Esophagus muscularis mucosa (tissue), 4 donors: ENCODE measurements at regions not wholly inside any gene's neighbourhood (a gene's known extent, or its start where the extent isn't known, plus 50 kb on each side); places are given as distances from the start of the nearest gene placed in this dataset.

Experiments used
- DNase-seq: peaks from one replicate; pipeline ENCODE4 v3.0.0-alpha.2; 2017; ENCODE audit errors: extremely low spot score
- H3K27ac ChIP-seq, 4 donors: fragments of 200-600 bp; sonication (generic); replicated peaks in 1 of 4; 1 replicate in 3 of 4; 2 replicates in 1 of 4; pipeline ENCODE4 v1.5.1; 2016 to 2019; ENCODE audit warnings: mild to moderate bottlenecking in 1 of 4
- H3K27me3 ChIP-seq, 4 donors: fragments of 200-600 bp; sonication (generic); one replicate each; pipeline versions ENCODE4 v1.5.1 to v1.6.0; 2016 to 2019
- H3K36me3 ChIP-seq, 4 donors: fragments of 200-600 bp; sonication (generic); one replicate each; pipeline ENCODE4 v1.5.1; 2016 to 2019
- H3K4me1 ChIP-seq, 4 donors: fragments of 200-600 bp; sonication (generic); one replicate each; pipeline ENCODE4 v1.5.1; 2016 to 2019
- H3K4me3 ChIP-seq, 4 donors: fragments of 200-600 bp; sonication (generic); 1 replicate in 2 of 4; 2 replicates in 2 of 4; pipeline ENCODE4 v1.5.1; 2016 to 2019; ENCODE audit warnings: mild to moderate bottlenecking in 4 of 4, moderate library complexity in 1 of 4
- H3K9me3 ChIP-seq, 4 donors: fragments of 200-600 bp; sonication (generic); 1 replicate in 3 of 4; 2 replicates in 1 of 4; pipeline ENCODE4 v1.5.1; 2016 to 2019
- CTCF ChIP-seq, 3 experiments: fragments of 200-600 bp in 2 of 3; fragments of 450-650 bp in 1 of 3; sonication (generic) in 2 of 3; IDR thresholded peaks; one replicate each; pipeline ENCODE4 v1.5.1; 2017 to 2019; ENCODE audit warnings: antibody characterized with exemption in 3 of 3, mild to moderate bottlenecking in 2 of 3, moderate library complexity in 1 of 3
- EP300 ChIP-seq: sonication (generic); formaldehyde crosslinking; IDR thresholded peaks from one replicate; pipeline ENCODE4 v1.6.1; 2017; ENCODE audit warnings: antibody characterized with exemption
- POLR2A ChIP-seq: fragments of 450-650 bp; IDR thresholded peaks from one replicate; pipeline ENCODE4 v1.6.1; 2017; ENCODE audit warnings: antibody characterized with exemption, moderate library complexity, mild to moderate bottlenecking, low read depth
- POLR2AphosphoS5 ChIP-seq, 2 donors: sonication (generic); formaldehyde crosslinking; IDR thresholded peaks; one replicate each; pipeline ENCODE4 v1.6.1; 2017; ENCODE audit warnings: antibody characterized with exemption in 2 of 2
- WGBS: methylation state at CpG from one replicate; pipeline ENCODE4 v1.1.5; 2018; 5-methylcytosine and 5-hydroxymethylcytosine counted together
- intact Hi-C: fragments of 100-400 bp; cut with DNase I; formaldehyde crosslinking; loops from one replicate; pipeline ENCODE4 v1.15.1; 2023

DNA sequence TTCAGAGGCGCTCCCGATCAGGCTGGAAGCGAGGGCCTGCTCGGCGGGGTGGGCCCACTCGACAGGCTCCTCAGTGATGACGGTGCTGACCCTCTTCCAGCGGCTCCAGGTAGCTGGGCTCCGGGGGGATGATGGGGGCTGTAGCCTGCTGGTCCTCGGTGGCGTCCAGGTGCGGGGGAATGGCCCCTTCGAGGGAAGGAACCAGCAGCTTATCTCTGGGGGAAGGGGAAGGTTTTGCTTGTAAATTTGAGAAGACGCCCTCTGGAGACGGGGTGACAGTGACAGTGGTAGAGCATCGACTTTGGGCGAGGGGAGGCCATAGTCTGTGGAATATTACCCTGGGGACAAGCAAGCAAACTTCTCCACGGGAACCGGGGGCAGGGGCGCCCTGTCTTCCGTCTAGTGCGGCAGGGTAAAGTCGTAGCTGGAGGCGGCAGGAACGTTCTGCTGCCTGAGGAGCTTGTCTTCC is 891.9 kb upstream of the LRRTM1 start:
- no peak overlapping the region for H3K4me3 ChIP-seq
- no peak for TF ChIP-seq EP300
- TF ChIP-seq POLR2AphosphoS5 (IDR thresholded peaks at IDR 0.05) = no peak
- no peak for TF ChIP-seq CTCF (IDR thresholded peaks at IDR 0.05)
- no peak for TF ChIP-seq POLR2A
- DNase-seq = no peak

GRCh38 chr2:81195774-81196382 is 891.3 kb upstream of the LRRTM1 start:
- intact Hi-C loops = no loop called here
- TF ChIP-seq POLR2AphosphoS5 (IDR thresholded peaks at IDR 0.05) (no peak), CTCF (IDR thresholded peaks at IDR 0.05) (no peak), POLR2A (no peak), EP300 (no peak)
- Histone ChIP-seq H3K27ac (no peak overlapping the region), H3K36me3 (no peaks in the 10 kb centered on the region), H3K9me3 (peaks cover 0 to 18% (median 0%) of the 10 kb centered on the region in 4 donors), H3K4me1 (no peaks in the 10 kb centered on the region), H3K4me3 (no peak overlapping the region), H3K27me3 (no peaks in the 10 kb centered on the region)
- DNase-seq = no peak
- WGBS = 95% methylated on average over 19 of the region's 19 CpGs

More for the DNA sequence above, 891.9 kb upstream of the LRRTM1 start:
- no peaks in the 10 kb centered on the region for H3K4me1 ChIP-seq
- intact Hi-C loops = no loop called here
- no peaks in the 10 kb centered on the region for H3K27me3 ChIP-seq
- 96% methylated on average over 25 of the region's 25 CpGs for WGBS
- H3K9me3 ChIP-seq = peaks cover 0 to 18% (median 0%) of the 10 kb centered on the region in 4 donors
- H3K36me3 ChIP-seq = no peaks in the 10 kb centered on the region
- H3K27ac ChIP-seq = no peak overlapping the region

GRCh38 chr2:81195017-81195773 is 890.6 kb upstream of the LRRTM1 start:
- DNase-seq = no peak

GRCh38 chr2:81194581-81194980 is 890.0 kb upstream of the LRRTM1 start:
- Histone ChIP-seq H3K27ac (no peak overlapping the region), H3K4me1 (no peaks in the 10 kb centered on the region), H3K9me3 (peaks cover 0 to 18% (median 0%) of the 10 kb centered on the region in 4 donors), H3K27me3 (no peaks in the 10 kb centered on the region), H3K36me3 (no peaks in the 10 kb centered on the region), H3K4me3 (no peak overlapping the region)
- no peak for DNase-seq
- intact Hi-C loops = no loop called here
- 97% methylated on average over 23 of the region's 23 CpGs for WGBS
- no peak for TF ChIP-seq POLR2A
- TF ChIP-seq CTCF (IDR thresholded peaks at IDR 0.05) = no peak
- TF ChIP-seq POLR2AphosphoS5 (IDR thresholded peaks at IDR 0.05) = no peak
- TF ChIP-seq EP300 = no peak

More at GRCh38 chr2:81195017-81195773, 890.6 kb upstream of the LRRTM1 start:
- intact Hi-C loops = no loop called here
- H3K36me3 ChIP-seq = no peaks in the 10 kb centered on the region
- no peaks in the 10 kb centered on the region for H3K27me3 ChIP-seq
- no peak for TF ChIP-seq POLR2AphosphoS5 (IDR thresholded peaks at IDR 0.05)
- no peak for TF ChIP-seq EP300
- TF ChIP-seq CTCF (IDR thresholded peaks at IDR 0.05) = no peak
- TF ChIP-seq POLR2A = no peak
- peaks cover 0 to 18% (median 0%) of the 10 kb centered on the region in 4 donors for H3K9me3 ChIP-seq
- no peak overlapping the region for H3K27ac ChIP-seq
- WGBS = 91% methylated on average over 37 of the region's 41 CpGs
- no peaks in the 10 kb centered on the region for H3K4me1 ChIP-seq
- no peak overlapping the region for H3K4me3 ChIP-seq
